Uterus (tissue), 3 donors: ENCODE measurements at regions not wholly inside any gene's neighbourhood (a gene's known extent, or its start where the extent isn't known, plus 50 kb on each side); places are given as distances from the start of the nearest gene placed in this dataset.

ENCODE experiments used
- DNase-seq, 2 donors: peaks; one replicate each; pipeline ENCODE4 v3.0.0-alpha.2; 2019 to 2020
- H3K27ac ChIP-seq, 2 donors: fragments of 200-600 bp; sonication (generic); 1 replicate in 1 of 2; 2 replicates in 1 of 2; pipeline ENCODE4 v1.5.1; 2016 to 2018
- H3K27me3 ChIP-seq, 2 donors: fragments of 200-600 bp; sonication (generic); one replicate each; pipeline ENCODE4 v1.5.1; 2018 to 2019; ENCODE audit warnings: control low read depth in 1 of 2
- H3K36me3 ChIP-seq, 2 donors: fragments of 200-600 bp; sonication (generic); one replicate each; pipeline ENCODE4 v1.5.1; 2019; ENCODE audit warnings: control low read depth in 1 of 2
- H3K4me1 ChIP-seq, 2 donors: fragments of 200-600 bp; sonication (generic); one replicate each; pipeline ENCODE4 v1.5.1; 2018 to 2019; ENCODE audit warnings: control low read depth in 1 of 2
- H3K4me3 ChIP-seq, 2 donors: fragments of 200-600 bp; sonication (generic); 1 replicate in 1 of 2; 2 replicates in 1 of 2; pipeline ENCODE4 v1.5.1; 2018 to 2019; ENCODE audit warnings: mild to moderate bottlenecking in 1 of 2
- H3K9me3 ChIP-seq, 2 donors: fragments of 200-600 bp; sonication (generic); one replicate each; pipeline ENCODE4 v1.5.1; 2019; ENCODE audit warnings: control low read depth in 1 of 2
- CTCF ChIP-seq, 4 experiments: fragments of 200-600 bp in 2 of 4; fragments of 450-650 bp in 2 of 4; sonication (generic) in 2 of 4; IDR thresholded peaks; one replicate each; pipeline ENCODE4 v1.5.1; 2016 to 2019; ENCODE audit warnings: antibody characterized with exemption in 4 of 4, mild to moderate bottlenecking in 2 of 4, moderate library complexity in 1 of 4
- POLR2A ChIP-seq, 2 donors: fragments of 450-650 bp; IDR thresholded peaks; one replicate each; pipeline ENCODE4 v1.6.1; 2016; ENCODE audit warnings: antibody characterized with exemption in 2 of 2, mild to moderate bottlenecking in 1 of 2, moderate library complexity in 1 of 2
- intact Hi-C: fragments of 100-400 bp; cut with DNase I; formaldehyde crosslinking; loops from one replicate; pipeline ENCODE4 v1.15.1; 2023; ENCODE audit warnings: low total_unique reads
- donor health status: DM: yes; HTN: yes; CAD: no.

- peak; percentile 71 to 75 for DNase-seq
- TF ChIP-seq CTCF (IDR thresholded peaks at IDR 0.05): no peak
- TF ChIP-seq POLR2A (IDR thresholded peaks at IDR 0.05): no peak
- Histone ChIP-seq H3K27me3 (no peaks in the 10 kb centered on the region), H3K4me3 (no peak overlapping the region), H3K4me1 (peaks cover 4 to 8% of the 10 kb centered on the region in 2 donors), H3K36me3 (no peaks in the 10 kb centered on the region), H3K27ac (peak overlapping the region; percentile 71 to 74), H3K9me3 (peaks cover 0 to 3% of the 10 kb centered on the region in 2 donors)
- intact Hi-C loops: no loop called here
Observed at GRCh38 chr3:165642761-165643420, 194.3 kb downstream of the BCHE start.

GRCh38 chr3:165641569-165642310, 195.5 kb downstream of the BCHE start:
- Histone ChIP-seq H3K36me3 (no peaks in the 10 kb centered on the region), H3K27ac (peak overlapping the region; percentile 0 to 74), H3K27me3 (no peaks in the 10 kb centered on the region), H3K9me3 (peaks cover 0 to 3% of the 10 kb centered on the region in 2 donors), H3K4me3 (no peak overlapping the region), H3K4me1 (peaks cover 4 to 8% of the 10 kb centered on the region in 2 donors)
- intact Hi-C loops: no loop called here
- DNase-seq: no peak
- TF ChIP-seq CTCF (IDR thresholded peaks at IDR 0.05) (no peak), POLR2A (IDR thresholded peaks at IDR 0.05) (no peak)

- DNase-seq: no peak
- intact Hi-C loops: no loop called here
- H3K9me3 ChIP-seq: peaks cover 0 to 3% of the 10 kb centered on the region in 2 donors
- no peak overlapping the region for H3K27ac ChIP-seq
- H3K36me3 ChIP-seq: no peaks in the 10 kb centered on the region
- H3K4me1 ChIP-seq: peaks cover 4 to 8% of the 10 kb centered on the region in 2 donors
- TF ChIP-seq POLR2A (IDR thresholded peaks at IDR 0.05) (no peak), CTCF (IDR thresholded peaks at IDR 0.05) (no peak)
- no peaks in the 10 kb centered on the region for H3K27me3 ChIP-seq
- H3K4me3 ChIP-seq: no peak overlapping the region
Observed at GRCh38 chr3:165640970-165641369, 196.3 kb downstream of the BCHE start.

GRCh38 chr3:165640031-165640430, 197.2 kb downstream of the BCHE start:
- Histone ChIP-seq H3K27me3 (no peaks in the 10 kb centered on the region), H3K36me3 (no peaks in the 10 kb centered on the region), H3K9me3 (no peaks in the 10 kb centered on the region), H3K27ac (no peak overlapping the region), H3K4me1 (peaks cover 4 to 8% of the 10 kb centered on the region in 2 donors), H3K4me3 (no peak overlapping the region)
- DNase-seq: no peak
- intact Hi-C loops: no loop called here
- TF ChIP-seq POLR2A (IDR thresholded peaks at IDR 0.05): no peak
- no peak for TF ChIP-seq CTCF (IDR thresholded peaks at IDR 0.05)

- Histone ChIP-seq H3K36me3 (no peaks in the 10 kb centered on the region), H3K4me3 (no peak overlapping the region), H3K27me3 (no peaks in the 10 kb centered on the region), H3K27ac (no peak overlapping the region), H3K4me1 (peaks cover 1 to 4% of the 10 kb centered on the region in 2 donors), H3K9me3 (no peaks in the 10 kb centered on the region)
- TF ChIP-seq POLR2A (IDR thresholded peaks at IDR 0.05): no peak
- intact Hi-C loops: no loop called here
- no peak for DNase-seq
Observed at GRCh38 chr3:165638034-165638433, 199.2 kb downstream of the BCHE start.
